Karpas-422 (cell line): ENCODE measurements at regions not wholly inside any gene's neighbourhood (a gene's known extent, or its start where the extent isn't known, plus 50 kb on each side); places are given as distances from the start of the nearest gene placed in this dataset.
"Not testable (repeated sequence)": the region's sequence is repeated elsewhere in the genome, so short reads cannot be mapped to it uniquely, and the experiment has no call there.

Source experiments
- DNase-seq: peaks from one replicate; pipeline ENCODE4 v3.0.0-alpha.2; 2015
- H2AFZ ChIP-seq: fragments of 200-600 bp; sonication (generic); 2 replicates; pipeline ENCODE4 v1.6.1; 2014; ENCODE audit warnings: antibody characterized with exemption, low read length, mixed read lengths
- H3K27ac ChIP-seq: fragments of 200-600 bp; sonication (generic); 2 replicates; pipeline ENCODE4 v1.5.1; 2014; ENCODE audit warnings: mild to moderate bottlenecking, low read length, moderate library complexity
- H3K27me3 ChIP-seq: fragments of 200-600 bp; sonication (generic); 2 replicates; pipeline ENCODE4 v1.6.1; 2014; ENCODE audit warnings: low read length, mixed read lengths
- H3K36me3 ChIP-seq: fragments of 200-600 bp; sonication (generic); 2 replicates; pipeline ENCODE4 v1.6.1; 2014; ENCODE audit warnings: low read length, mixed read lengths; ENCODE audit not compliant: insufficient read depth
- H3K4me1 ChIP-seq: fragments of 200-600 bp; sonication (generic); 2 replicates; pipeline ENCODE4 v1.6.1; 2014; ENCODE audit warnings: mild to moderate bottlenecking, low read length, mixed read lengths
- H3K4me2 ChIP-seq: fragments of 200-600 bp; sonication (generic); 2 replicates; pipeline ENCODE4 v1.6.1; 2014; ENCODE audit warnings: low read length, low read depth, mild to moderate bottlenecking; ENCODE audit not compliant: poor library complexity, severe bottlenecking
- H3K4me3 ChIP-seq: fragments of 200-600 bp; sonication (generic); 2 replicates; pipeline ENCODE4 v1.5.1; 2014; ENCODE audit warnings: mild to moderate bottlenecking, antibody characterized with exemption, low read length, mixed read lengths
- H3K79me2 ChIP-seq: fragments of 200-600 bp; sonication (generic); 2 replicates; pipeline ENCODE4 v1.6.1; 2014; ENCODE audit warnings: mild to moderate bottlenecking, low read length, mixed read lengths
- H3K9ac ChIP-seq: fragments of 200-600 bp; sonication (generic); 2 replicates; pipeline ENCODE4 v1.6.0; 2014; ENCODE audit warnings: low read length
- H3K9me2 ChIP-seq: fragments of 200-600 bp; sonication (generic), shearing (Covaris generic); replicated peaks from 2 replicates; pipeline ENCODE4 v1.6.0; 2014; ENCODE audit warnings: mild to moderate bottlenecking, low read length, moderate library complexity; ENCODE audit not compliant: insufficient read depth
- H3K9me3 ChIP-seq: fragments of 300-700, 200-600 bp; sonication (generic); 2 replicates; pipeline ENCODE4 v1.6.1; 2014; ENCODE audit warnings: low read length, mixed read lengths
- H4K20me1 ChIP-seq: fragments of 200-600 bp; sonication (generic); 2 replicates; pipeline ENCODE4 v1.6.1; 2014; ENCODE audit warnings: mild to moderate bottlenecking, antibody characterized with exemption, low read length, low read depth; ENCODE audit not compliant: insufficient read depth

DNA sequence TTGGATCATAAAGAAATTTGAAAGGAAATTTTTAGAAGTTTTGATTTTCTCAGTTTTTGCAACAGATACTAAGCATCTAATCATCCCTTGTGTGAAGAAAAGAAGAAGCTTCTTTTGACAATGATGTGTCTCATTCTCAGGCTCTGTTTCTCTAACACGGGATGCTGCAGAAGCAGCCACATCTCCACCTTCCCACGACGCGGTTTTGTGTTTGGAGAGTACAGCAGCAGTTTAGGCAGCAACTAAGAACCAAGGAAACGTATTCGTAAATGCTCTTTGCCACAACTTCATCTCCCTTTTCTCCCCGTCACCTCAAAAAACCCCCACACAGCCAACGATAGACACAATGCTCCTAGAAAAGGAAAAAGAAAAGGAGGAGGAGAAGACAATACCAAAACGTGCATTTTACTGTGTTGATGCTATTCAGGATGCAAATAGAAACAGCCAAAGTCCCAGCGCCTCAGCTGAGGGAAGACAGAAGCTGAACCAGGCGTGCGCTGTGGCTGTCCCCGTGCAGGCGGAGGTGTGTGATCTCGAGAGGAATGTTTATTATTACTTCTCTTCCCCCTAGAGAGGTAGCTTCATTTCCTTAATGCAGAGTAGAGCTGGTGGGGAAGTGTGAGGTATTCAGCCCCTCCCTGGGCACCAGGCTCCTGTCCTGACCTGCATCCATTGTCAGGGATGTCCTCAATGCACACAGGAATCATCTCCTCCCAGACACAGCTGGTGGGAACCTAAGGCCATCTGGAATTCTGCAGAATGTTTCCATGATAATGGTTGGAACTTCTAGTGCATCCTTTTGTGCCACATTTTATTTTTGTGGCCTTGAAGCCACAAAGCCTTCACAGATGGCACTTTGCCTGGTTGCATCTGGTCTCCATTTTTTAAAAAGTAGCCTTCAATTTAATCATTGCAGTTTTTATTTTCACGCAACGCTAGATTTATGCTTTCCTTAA, 174.6 kb upstream of the KLF6 start:
- Histone ChIP-seq H3K4me3 (peak overlapping the region; percentile 54), H3K79me2 (no peaks in the 10 kb centered on the region), H3K36me3 (no peaks in the 10 kb centered on the region), H3K4me1 (peaks cover 58% of the 10 kb centered on the region), H3K27me3 (no peaks in the 10 kb centered on the region), H3K27ac (peak overlapping the region; percentile 95), H4K20me1 (no peaks in the 10 kb centered on the region), H3K9ac (peak overlapping the region; percentile 56), H2AFZ (peak overlapping the region; percentile 22; the same call in 1 of the 2 replicates), H3K9me2 (no peaks in the 10 kb centered on the region), H3K4me2 (peak overlapping the region; percentile 67), H3K9me3 (no peaks in the 10 kb centered on the region)
- peak; percentile 90 for DNase-seq

DNA sequence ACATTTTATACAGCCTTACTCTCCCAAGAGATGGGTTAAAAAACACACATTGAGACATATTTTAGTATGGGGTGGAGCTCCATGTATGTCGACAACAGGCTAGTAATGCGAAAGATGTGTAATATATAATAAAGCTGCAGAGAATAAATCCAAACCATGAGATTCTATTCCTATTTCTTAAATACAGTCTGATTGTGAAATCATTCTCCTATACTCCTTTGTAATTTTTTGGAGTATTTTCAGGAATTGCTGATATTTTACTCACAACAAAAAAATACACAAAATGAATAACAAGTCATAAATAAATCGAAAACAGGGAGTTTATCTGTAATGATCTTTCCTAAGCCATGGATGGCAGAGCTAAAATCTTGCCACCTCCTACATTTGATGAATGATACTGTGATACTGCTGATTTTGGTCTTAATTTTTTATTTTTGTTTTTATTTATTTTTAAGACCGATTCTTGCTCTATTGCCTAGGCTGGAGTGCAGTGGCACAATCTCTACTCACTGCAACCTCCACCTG, 173.5 kb upstream of the KLF6 start:
- Histone ChIP-seq H3K9me3 (no peaks in the 10 kb centered on the region), H4K20me1 (no peaks in the 10 kb centered on the region), H3K27me3 (no peaks in the 10 kb centered on the region), H3K4me3 (no peak overlapping the region), H3K27ac (no peak overlapping the region), H3K4me1 (peaks cover 56% of the 10 kb centered on the region), H3K79me2 (no peaks in the 10 kb centered on the region), H2AFZ (no peak overlapping the region), H3K4me2 (no peak overlapping the region), H3K9ac (no peak overlapping the region), H3K9me2 (no peaks in the 10 kb centered on the region), H3K36me3 (no peaks in the 10 kb centered on the region)
- DNase-seq = no peak

DNA sequence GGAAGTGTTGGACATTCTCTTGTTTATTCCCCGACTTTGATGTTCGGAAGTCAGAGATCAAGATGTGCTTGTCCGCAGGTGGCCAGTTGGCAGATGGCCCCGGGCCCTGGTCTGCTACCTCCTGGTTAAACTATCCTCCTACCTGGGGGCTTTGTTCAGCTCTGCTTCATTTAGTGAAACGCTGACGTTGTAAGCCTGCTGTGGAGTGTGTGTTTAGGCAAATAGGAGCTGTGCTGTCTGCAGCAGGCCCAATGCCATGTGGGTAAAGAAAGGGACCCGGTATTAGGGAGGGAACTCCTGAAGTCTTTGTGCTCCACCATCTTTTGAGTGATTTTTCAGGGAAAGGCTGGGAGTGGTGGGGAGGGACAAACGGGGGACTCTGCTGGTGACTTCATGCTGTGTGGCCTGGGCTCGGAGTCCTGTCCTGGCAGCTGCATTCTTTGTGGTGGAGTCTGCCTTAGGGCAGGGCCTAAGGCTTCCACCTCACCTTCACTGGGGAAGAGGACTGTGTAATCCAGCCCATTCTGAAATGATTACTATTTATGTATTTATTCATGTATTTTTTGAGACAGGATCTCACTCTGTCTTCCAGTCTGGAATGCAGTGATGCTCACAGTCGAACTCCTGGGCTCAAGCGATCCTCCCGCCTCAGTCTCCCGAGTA, 171.1 kb upstream of the KLF6 start:
- H3K9me3 ChIP-seq = no peaks in the 10 kb centered on the region
- DNase-seq = no peak
- no peak overlapping the region for H3K4me3 ChIP-seq
- H3K9me2 ChIP-seq = no peaks in the 10 kb centered on the region
- H3K27ac ChIP-seq = no peak overlapping the region
- H3K9ac ChIP-seq = no peak overlapping the region
- H3K36me3 ChIP-seq = no peaks in the 10 kb centered on the region
- no peak overlapping the region for H2AFZ ChIP-seq
- peaks cover 32% of the 10 kb centered on the region for H3K4me1 ChIP-seq
- H3K4me2 ChIP-seq = no peak overlapping the region
- H3K27me3 ChIP-seq = no peaks in the 10 kb centered on the region
- H3K79me2 ChIP-seq = no peaks in the 10 kb centered on the region
- no peaks in the 10 kb centered on the region for H4K20me1 ChIP-seq

DNA sequence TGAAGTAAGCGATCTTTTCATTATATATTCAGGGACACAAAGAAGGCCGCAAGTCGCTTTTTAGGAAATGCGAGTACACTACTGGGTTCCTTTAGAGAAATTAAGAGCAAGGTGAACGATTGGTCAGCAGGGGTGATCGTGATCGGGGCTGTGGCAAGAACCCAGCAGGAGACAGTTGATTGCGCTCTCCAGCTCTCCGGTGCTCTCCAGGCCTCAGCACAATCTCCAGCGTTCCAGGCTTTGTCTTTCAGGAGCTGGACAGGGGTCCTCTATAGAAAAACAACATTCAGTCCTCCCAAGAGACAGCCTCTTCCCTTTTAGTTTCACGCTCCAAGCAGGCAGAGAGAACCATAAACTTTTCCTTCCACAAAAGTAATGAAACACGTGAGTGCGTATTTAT, 170.5 kb upstream of the KLF6 start:
- H3K9ac ChIP-seq = no peak overlapping the region
- no peak overlapping the region for H3K27ac ChIP-seq
- peaks cover 26% of the 10 kb centered on the region for H3K4me1 ChIP-seq
- no peak overlapping the region for H2AFZ ChIP-seq
- H3K9me2 ChIP-seq = no peaks in the 10 kb centered on the region
- H3K9me3 ChIP-seq = no peaks in the 10 kb centered on the region
- H3K4me3 ChIP-seq = no peak overlapping the region
- no peaks in the 10 kb centered on the region for H4K20me1 ChIP-seq
- H3K4me2 ChIP-seq = no peak overlapping the region
- no peak for DNase-seq
- no peaks in the 10 kb centered on the region for H3K79me2 ChIP-seq
- no peaks in the 10 kb centered on the region for H3K36me3 ChIP-seq
- no peaks in the 10 kb centered on the region for H3K27me3 ChIP-seq

DNA sequence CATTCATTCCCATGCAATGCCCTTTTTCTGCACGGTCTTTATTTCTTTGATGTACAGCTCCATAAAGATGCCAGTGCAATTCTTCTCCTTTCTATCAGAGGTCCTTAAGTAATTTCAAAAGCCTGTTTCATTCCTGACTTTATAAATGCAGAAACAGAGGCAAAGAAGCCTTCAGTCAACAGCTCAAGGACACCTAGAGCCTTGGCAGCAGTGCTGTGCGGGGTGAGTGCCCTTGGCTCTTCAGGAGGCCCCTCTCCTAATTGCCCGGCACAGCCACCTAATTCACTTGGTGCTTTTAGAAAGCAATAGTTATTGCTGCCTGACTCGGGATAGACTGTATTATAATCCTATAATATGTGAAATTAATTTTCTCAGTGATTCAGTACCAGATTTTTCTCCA, 169.6 kb upstream of the KLF6 start:
- H3K27ac ChIP-seq = no peak overlapping the region
- H3K9ac ChIP-seq = no peak overlapping the region
- H2AFZ ChIP-seq = no peak overlapping the region
- H3K9me3 ChIP-seq = no peaks in the 10 kb centered on the region
- no peak overlapping the region for H3K4me3 ChIP-seq
- no peaks in the 10 kb centered on the region for H3K79me2 ChIP-seq
- no peaks in the 10 kb centered on the region for H4K20me1 ChIP-seq
- no peak overlapping the region for H3K4me2 ChIP-seq
- H3K9me2 ChIP-seq = no peaks in the 10 kb centered on the region
- H3K27me3 ChIP-seq = no peaks in the 10 kb centered on the region
- no peak for DNase-seq
- peaks cover 18% of the 10 kb centered on the region for H3K4me1 ChIP-seq
- H3K36me3 ChIP-seq = no peaks in the 10 kb centered on the region

DNA sequence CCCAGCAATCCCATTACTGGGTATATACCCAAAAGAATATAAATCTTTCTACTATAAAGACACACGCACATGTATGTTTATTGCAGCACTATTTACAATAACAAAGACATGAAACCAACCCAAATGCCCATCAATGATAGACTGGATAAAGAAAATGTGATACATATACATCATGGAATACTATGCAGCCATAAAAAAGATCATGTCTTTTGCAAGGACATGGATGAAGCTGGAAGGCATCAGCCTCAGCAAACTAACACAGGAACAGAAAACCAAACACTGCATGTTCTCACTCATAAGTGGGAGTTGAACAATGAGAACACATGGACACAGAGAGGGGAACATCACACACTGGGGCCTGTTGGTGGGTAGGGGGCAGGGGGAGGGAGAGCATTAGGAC, 169.0 kb upstream of the KLF6 start:
- not testable (repeated sequence) for H3K9me3 ChIP-seq, H3K9me2 ChIP-seq, DNase-seq, H3K4me3 ChIP-seq, H3K79me2 ChIP-seq, H3K27ac ChIP-seq, H3K36me3 ChIP-seq, H4K20me1 ChIP-seq, H3K4me2 ChIP-seq, H3K27me3 ChIP-seq, H2AFZ ChIP-seq, H3K9ac ChIP-seq
- H3K4me1 ChIP-seq = peaks cover 12% of the 10 kb centered on the region

DNA sequence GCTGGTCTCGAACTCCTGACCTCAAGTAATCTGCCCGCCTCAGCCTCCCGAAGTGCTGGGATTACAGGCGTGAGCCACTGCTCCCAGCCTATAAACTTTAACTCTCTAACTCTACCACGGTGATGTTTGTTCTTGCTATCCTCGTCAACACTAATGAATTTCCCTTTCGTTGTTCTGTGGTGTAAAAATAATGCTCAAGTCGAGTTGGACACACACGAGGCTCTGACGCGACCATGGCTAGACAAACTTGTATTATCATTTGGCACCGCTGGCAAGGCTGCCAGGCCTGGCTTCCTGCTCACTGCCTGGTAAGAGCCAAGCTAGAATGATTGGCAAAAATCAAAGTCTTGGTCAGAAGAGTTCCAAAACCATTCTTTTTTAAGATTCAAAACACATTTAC, 167.0 kb upstream of the KLF6 start:
- Histone ChIP-seq H3K36me3 (no peaks in the 10 kb centered on the region), H3K9me2 (no peaks in the 10 kb centered on the region), H4K20me1 (no peaks in the 10 kb centered on the region), H2AFZ (no peak overlapping the region), H3K4me3 (no peak overlapping the region), H3K27me3 (no peaks in the 10 kb centered on the region), H3K4me1 (no peaks in the 10 kb centered on the region), H3K9ac (no peak overlapping the region), H3K79me2 (no peaks in the 10 kb centered on the region), H3K27ac (no peak overlapping the region), H3K4me2 (no peak overlapping the region), H3K9me3 (no peaks in the 10 kb centered on the region)
- no peak for DNase-seq

DNA sequence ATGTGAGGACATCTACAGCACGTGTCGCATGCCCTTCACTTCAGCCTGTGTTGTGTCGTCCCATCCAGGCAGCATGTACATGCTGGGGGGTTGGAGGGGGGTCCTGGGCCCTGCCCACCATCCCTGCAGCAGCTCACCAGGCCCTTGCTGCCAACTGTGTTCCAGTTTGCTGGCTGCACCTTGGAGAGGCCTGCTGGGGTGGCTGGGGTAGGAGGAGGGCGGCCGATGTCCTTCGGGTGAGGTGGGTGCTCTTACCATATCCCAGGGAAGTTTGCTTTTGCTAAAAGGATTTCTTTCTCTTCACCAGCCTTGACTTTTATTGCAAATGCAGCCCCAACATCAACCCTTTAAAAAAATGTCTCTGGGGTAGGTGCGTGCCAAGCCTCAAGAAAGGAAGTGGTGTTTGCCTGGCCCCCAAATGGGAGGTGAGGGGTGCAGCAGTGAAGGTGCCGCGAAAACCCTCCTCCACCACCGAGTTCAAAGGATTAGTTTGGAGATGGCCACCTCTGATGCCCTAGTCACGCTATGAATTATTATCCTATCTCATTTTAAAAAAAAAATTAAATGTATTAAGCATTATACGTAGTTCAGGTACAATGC, 165.8 kb upstream of the KLF6 start:
- Histone ChIP-seq H3K36me3 (no peaks in the 10 kb centered on the region), H3K4me1 (no peaks in the 10 kb centered on the region), H3K27ac (no peak overlapping the region), H3K9me3 (no peaks in the 10 kb centered on the region), H3K4me2 (no peak overlapping the region), H3K9me2 (no peaks in the 10 kb centered on the region), H2AFZ (no peak overlapping the region), H3K27me3 (no peaks in the 10 kb centered on the region), H3K9ac (no peak overlapping the region), H3K79me2 (no peaks in the 10 kb centered on the region), H3K4me3 (no peak overlapping the region), H4K20me1 (no peaks in the 10 kb centered on the region)
- DNase-seq = no peak
